GM19351 (cell line): ENCODE measurements at regions not wholly inside any gene's neighbourhood (a gene's known extent, or its start where the extent isn't known, plus 50 kb on each side); places are given as distances from the start of the nearest gene placed in this dataset.
"Not testable (repeated sequence)": the region's sequence is repeated elsewhere in the genome, so short reads cannot be mapped to it uniquely, and the experiment has no call there.

Experiments used
- ATAC-seq: cut with Tn5 transposase; IDR thresholded peaks from one replicate; pipeline ENCODE4 v1.9.1; 2021; ENCODE audit warnings: mild to moderate bottlenecking, moderate library complexity; ENCODE audit not compliant: unreplicated experiment

DNA sequence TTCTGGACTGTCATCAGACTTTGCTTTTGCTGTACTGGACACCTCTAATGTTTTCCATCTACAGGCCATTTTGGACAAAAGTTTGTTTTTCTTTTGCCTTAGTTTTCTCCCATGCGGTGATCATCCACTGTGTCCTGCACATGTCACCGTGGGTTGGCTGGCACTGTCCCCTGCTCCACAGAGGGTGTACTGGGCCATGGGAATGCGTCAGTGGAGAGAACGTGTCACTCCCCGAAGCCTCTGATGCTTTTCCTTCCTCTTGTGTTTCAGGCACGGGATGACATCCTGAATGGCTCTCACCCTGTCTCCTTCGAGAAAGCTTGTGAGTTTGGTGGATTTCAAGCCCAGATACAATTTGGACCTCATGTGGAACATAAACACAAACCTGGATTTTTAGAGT lies 385.0 kb upstream of the TPM1 start:
- not testable (repeated sequence) for ATAC-seq

DNA sequence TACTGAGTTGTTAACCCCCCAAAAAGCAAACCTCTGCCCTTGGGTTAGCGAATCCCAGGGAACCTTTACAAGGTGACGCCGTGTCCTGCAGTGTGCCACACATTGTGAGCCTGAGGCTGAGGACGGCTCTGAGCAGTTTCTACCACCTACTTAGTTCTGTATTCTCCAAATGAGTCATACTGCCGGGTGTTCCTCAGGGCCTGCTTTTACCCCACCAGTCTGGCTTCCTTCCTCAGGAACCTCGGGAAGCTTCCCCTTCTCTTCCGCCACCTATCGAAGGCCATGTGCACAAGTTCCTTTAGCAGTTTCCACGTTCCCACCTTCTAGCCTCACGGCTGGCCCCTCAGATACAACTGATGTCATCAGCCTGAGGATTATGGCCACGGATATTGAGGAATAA lies 384.0 kb upstream of the TPM1 start:
- peak; percentile 87 for ATAC-seq

DNA sequence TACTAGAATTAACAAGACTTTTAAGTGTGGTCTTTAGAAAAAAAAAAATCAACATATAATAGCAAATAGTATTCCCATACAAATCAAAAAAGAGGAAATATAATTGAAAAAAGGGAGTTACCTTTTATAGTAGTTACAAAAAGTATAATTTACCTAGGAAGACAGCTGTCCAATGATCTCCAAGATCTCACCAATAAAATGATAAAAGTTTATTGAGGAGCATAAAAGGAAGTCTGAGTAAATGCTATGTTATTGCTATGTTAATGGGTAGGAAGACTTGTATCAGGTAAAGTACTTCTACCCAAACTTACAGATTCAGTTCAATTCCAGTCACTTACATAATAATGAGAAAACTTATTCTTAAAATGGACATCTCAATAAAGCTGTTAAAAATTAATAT lies 379.0 kb upstream of the TPM1 start:
- ATAC-seq = no peak

DNA sequence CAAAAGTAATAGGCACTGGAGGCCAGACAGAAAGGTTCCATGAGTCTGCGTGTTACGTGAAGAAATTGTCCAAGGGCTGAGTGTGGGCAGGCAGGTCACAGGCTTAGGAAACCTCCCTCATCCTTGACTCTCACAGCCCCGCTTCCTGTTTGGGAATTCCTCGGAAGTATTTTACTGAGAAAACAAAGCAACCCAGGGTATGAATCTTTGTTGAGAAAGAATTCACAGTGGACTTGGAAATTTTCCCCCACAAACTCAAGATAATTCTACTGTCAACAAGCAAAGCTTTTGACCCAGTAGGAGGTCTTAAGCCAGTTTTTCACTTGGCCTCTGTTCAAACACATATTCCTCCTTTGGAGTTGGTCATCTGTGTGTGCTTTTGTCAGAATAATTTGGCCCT lies 377.1 kb upstream of the TPM1 start:
- no peak for ATAC-seq

GRCh38 chr15:62666046-62666445 lies 376.5 kb upstream of the TPM1 start:
- no peak for ATAC-seq

DNA sequence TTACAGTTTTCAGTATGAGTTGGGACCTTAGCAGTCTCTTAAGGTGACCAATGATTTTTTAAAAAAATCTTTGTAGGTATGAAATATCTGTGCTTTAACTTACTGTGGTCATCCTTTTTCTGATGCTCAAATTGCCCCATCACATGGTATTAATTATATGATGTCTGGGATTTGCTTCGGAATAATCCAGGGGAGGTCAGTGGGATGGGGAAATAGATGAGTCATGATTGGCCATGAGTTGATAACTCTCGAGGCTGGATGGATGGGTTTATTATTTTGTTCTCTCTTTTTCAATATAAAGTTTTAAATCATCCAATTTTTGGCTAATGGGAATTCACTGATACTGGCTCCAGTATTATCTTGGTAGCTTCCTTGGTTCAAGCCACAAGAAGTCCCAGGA lies 370.3 kb upstream of the TPM1 start:
- ATAC-seq = no peak

- ATAC-seq = no peak
Observed at GRCh38 chr15:62676891-62677290, 365.7 kb upstream of the TPM1 start.

- no peak for ATAC-seq
Observed at GRCh38 chr15:62681939-62682896, 360.3 kb upstream of the TPM1 start.

DNA sequence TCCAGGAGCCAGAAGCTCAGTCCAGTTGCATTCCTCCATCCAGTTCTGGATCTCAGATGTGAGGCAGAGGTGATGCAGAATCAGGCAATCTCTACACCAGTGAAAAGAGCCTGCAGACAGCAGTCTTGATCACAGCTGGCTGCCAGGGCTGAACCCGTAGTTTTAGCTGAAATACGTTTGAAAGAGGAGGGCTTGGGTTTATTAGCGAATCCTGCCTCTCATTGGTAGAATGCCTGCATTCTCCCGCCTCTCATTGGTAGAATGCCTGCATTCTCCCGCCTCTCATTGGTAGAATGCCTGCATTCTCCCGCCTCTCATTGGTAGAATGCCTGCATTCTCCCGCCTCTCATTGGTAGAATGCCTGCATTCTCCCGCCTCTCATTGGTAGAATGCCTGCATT lies 359.4 kb upstream of the TPM1 start:
- ATAC-seq = not testable (repeated sequence)

DNA sequence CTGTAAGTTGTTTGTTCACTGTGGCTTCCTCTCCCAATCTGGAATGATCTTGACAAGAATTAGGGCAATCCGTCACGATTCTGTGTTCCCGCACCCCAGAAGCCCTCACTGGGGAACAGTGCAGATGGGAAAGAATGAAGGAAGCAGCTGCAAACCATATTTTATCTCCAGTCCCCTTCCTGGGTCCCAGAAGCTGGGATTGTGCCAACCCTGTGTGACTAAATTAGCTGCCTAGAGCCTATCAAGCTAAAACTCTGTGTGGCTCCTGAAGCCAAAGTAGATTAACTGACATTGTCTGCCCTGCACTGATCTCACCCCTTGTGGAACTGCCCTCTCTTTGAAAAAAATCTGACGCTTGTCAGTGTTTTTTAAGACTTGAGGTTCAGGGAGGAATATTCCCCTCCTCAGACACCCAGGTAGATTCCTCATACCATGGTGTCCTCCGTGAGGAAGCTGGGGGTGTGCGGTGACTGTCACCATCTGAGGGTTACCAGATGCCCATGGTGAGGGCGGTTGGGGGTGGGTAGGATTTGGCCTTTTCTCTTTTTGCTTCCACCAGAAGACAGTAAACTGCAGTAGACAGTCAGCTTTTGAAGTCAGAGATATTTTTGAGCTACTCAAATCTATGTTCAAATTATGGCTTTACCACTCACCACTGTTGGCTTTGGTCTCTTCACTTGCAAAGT lies 358.3 kb upstream of the TPM1 start:
- ATAC-seq = no peak

DNA sequence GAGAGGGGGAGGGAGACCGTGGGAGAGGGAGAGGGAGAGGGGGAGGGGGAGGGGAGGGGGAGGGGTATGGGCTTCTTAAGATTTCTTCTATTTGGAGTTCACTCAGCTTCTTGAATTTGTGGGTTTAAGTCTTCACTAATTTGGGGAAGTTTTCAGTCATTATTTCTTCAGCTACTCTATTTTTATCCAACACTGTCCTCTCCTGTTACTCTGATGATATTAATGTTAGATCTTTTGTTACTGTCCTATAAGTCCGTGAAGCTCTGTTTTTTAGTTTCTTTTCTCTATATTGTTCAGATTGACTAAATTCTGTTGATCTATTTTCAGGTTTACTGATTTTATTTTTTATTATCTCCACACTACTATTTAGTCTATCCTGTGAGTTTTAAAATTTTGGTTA lies 351.5 kb upstream of the TPM1 start:
- no peak for ATAC-seq

- ATAC-seq = no peak
Observed at GRCh38 chr15:62697636-62698035, 344.9 kb upstream of the TPM1 start.

DNA sequence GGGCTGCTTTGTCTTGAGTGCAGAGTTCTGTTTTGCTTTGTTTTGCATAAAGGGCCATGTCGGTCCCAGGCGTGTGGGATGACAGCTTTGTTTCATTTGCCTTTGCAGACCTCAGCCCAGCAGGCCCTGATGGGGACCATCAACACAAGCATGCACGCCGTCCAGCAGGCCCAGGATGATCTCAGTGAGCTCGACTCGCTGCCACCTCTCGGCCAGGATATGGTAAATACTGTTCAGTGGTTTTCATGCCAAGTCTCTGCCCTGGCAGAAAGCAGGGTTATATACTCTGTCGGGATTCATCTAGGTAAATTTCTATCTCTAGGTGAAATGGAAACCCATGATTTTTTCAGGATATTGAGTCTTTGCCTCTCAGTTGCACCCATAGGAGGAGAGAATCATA lies 343.9 kb upstream of the TPM1 start:
- ATAC-seq = no peak

GRCh38 chr15:62706317-62706716 lies 336.2 kb upstream of the TPM1 start:
- no peak for ATAC-seq

GRCh38 chr15:62708470-62708869 lies 334.1 kb upstream of the TPM1 start:
- ATAC-seq = no peak

- no peak for ATAC-seq
Observed at GRCh38 chr15:62709261-62709660, 333.3 kb upstream of the TPM1 start.

GRCh38 chr15:62711691-62712454 lies 330.7 kb upstream of the TPM1 start:
- no peak for ATAC-seq

GRCh38 chr15:62712455-62712839 lies 330.1 kb upstream of the TPM1 start:
- ATAC-seq = no peak

DNA sequence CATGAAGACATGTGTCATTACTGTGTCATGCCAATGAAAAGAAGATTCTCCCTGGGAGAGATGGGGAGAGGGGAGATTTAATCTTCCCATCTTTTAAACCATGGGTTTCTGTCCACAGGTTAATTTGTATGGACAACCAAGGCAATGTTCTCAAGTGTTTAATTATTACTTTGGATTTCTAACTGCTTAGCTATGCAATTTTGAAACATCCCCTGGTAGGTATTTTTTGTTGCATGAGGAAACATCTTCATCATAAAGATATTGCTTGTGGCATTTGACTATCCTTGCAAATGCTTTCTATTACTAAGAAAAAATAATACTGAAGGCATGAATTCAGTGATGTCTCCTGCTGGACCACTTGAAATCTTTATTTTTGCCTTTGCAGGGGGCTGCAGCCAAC lies 326.6 kb upstream of the TPM1 start:
- no peak for ATAC-seq

GRCh38 chr15:62717496-62717895 lies 325.1 kb upstream of the TPM1 start:
- ATAC-seq = no peak

DNA sequence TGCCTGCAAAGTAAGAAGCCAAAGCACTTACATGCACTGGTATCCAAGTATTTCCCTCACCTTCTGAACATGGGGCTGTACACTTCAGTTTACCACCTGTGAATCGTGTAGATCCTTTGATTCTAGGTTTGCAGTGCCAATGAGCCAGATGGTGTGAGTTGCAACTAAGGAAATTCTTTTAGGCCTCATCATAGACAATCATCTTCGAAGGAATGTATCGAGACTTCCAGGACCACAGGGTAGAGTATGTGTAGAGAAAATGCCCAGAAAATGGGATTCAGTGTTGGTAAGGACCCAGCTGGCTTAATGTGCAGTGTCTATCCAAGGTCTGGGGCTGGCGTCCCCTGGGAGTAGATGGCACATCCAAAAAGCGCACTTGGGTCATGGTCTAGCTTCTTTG lies 323.2 kb upstream of the TPM1 start:
- no peak for ATAC-seq

DNA sequence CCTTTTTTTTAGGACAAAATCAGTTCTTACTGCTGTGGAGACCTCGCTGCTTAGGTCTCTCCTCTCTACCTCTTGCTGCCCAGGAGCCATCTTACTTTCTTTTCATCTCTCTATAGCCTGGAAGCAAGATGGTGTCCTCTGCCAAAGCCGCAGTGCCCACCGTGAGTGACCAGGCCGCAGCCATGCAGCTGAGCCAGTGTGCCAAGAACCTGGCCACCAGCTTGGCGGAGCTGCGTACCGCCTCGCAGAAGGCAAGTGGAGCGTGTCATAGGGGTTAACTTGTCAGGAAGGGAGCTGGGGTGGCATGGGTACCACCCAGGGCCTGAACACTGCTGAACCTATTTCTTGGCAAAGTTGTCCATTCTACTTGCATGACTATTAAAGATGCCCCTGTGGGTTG lies 320.3 kb upstream of the TPM1 start:
- ATAC-seq = no peak
